Loucy (cell line): ENCODE measurements at regions not wholly inside any gene's neighbourhood (a gene's known extent, or its start where the extent isn't known, plus 50 kb on each side); places are given as distances from the start of the nearest gene placed in this dataset.

Experiments used
- H2AFZ ChIP-seq: fragments of 200-600 bp; sonication (generic); 2 replicates; pipeline ENCODE4 v1.6.0; 2016; ENCODE audit warnings: antibody characterized with exemption, mild to moderate bottlenecking, low read length, moderate library complexity
- H3F3A ChIP-seq: fragments of 200-600 bp; 2 replicates; pipeline ENCODE4 v1.6.0; 2016; ENCODE audit warnings: antibody characterized with exemption, low read depth, mild to moderate bottlenecking
- H3K27me3 ChIP-seq: fragments of 200-600 bp; sonication (generic); 2 replicates; pipeline ENCODE4 v1.6.1; 2014; ENCODE audit warnings: low read length, mild to moderate bottlenecking; ENCODE audit not compliant: insufficient read depth, poor library complexity, severe bottlenecking
- H3K36me3 ChIP-seq: fragments of 200-600 bp; sonication (generic); 2 replicates; pipeline ENCODE4 v1.6.1; 2016; ENCODE audit warnings: low read length; ENCODE audit not compliant: insufficient read depth
- H3K4me1 ChIP-seq: fragments of 200-600 bp; sonication (generic); 2 replicates; pipeline ENCODE4 v1.5.1; 2014; ENCODE audit warnings: low read length, mild to moderate bottlenecking; ENCODE audit not compliant: insufficient read depth, poor library complexity, severe bottlenecking
- H3K4me2 ChIP-seq: fragments of 200-600 bp; sonication (generic); 2 replicates; pipeline ENCODE4 v1.6.0; 2014; ENCODE audit warnings: antibody characterized with exemption, low read length, low read depth, mild to moderate bottlenecking; ENCODE audit not compliant: poor library complexity, severe bottlenecking
- H3K4me3 ChIP-seq: fragments of 200-600 bp; sonication (generic); 2 replicates; pipeline ENCODE4 v1.5.1; 2014; ENCODE audit warnings: low read length, mild to moderate bottlenecking, mixed read lengths; ENCODE audit not compliant: poor library complexity, severe bottlenecking
- H3K79me2 ChIP-seq: fragments of 200-600 bp; sonication (generic); 2 replicates; pipeline ENCODE4 v1.6.1; 2014; ENCODE audit warnings: low read length; ENCODE audit not compliant: insufficient read depth
- H3K9ac ChIP-seq: fragments of 200-600 bp; sonication (generic); 2 replicates; pipeline ENCODE4 v1.6.0; 2014; ENCODE audit warnings: mild to moderate bottlenecking, low read depth, low read length, moderate library complexity; ENCODE audit not compliant: poor library complexity, severe bottlenecking
- H3K9me2 ChIP-seq: fragments of 200-600 bp; sonication (generic); replicated peaks from 2 replicates; pipeline ENCODE4 v1.6.1; 2016; ENCODE audit warnings: low read depth, low read length, mixed read lengths
- H3K9me3 ChIP-seq: fragments of 200-600 bp; sonication (generic); 2 replicates; pipeline ENCODE4 v1.6.1; 2014; ENCODE audit warnings: mild to moderate bottlenecking, antibody characterized with exemption, low read length, low read depth; ENCODE audit not compliant: insufficient read depth
- H4K20me1 ChIP-seq: fragments of 200-600 bp; sonication (generic); 2 replicates; pipeline ENCODE4 v1.6.0; 2014; ENCODE audit warnings: antibody characterized with exemption, low read length, mild to moderate bottlenecking; ENCODE audit not compliant: insufficient read depth, poor library complexity, severe bottlenecking
- CTCF ChIP-seq: fragments of 200-600 bp; sonication (generic); conservative IDR thresholded peaks from 2 replicates; pipeline ENCODE4 v1.5.1; 2014; ENCODE audit warnings: mild to moderate bottlenecking, antibody characterized with exemption, low read length
- EZH2phosphoT487 ChIP-seq: fragments of 200-600 bp; IDR thresholded peaks from 2 replicates; pipeline ENCODE4 v1.6.1; 2018; ENCODE audit warnings: antibody characterized with exemption, mild to moderate bottlenecking, moderate library complexity, borderline replicate concordance

GRCh38 chr6:11644071-11644470, 106.5 kb downstream of the TMEM170B start:
- H3K4me3 ChIP-seq = no peak overlapping the region
- H2AFZ ChIP-seq = no peak overlapping the region
- no peaks in the 10 kb centered on the region for H3K36me3 ChIP-seq
- no peak overlapping the region for H3K4me2 ChIP-seq
- no peaks in the 10 kb centered on the region for H3K9me2 ChIP-seq
- no peaks in the 10 kb centered on the region for H3K9me3 ChIP-seq
- H3K27me3 ChIP-seq = no peaks in the 10 kb centered on the region
- no peaks in the 10 kb centered on the region for H3F3A ChIP-seq
- H3K9ac ChIP-seq = no peak overlapping the region
- H3K79me2 ChIP-seq = no peaks in the 10 kb centered on the region
- H3K4me1 ChIP-seq = no peaks in the 10 kb centered on the region
- TF ChIP-seq EZH2phosphoT487 (no peak), CTCF (no peak)
- no peaks in the 10 kb centered on the region for H4K20me1 ChIP-seq

- no peak overlapping the region for H3K4me3 ChIP-seq
Measured at GRCh38 chr6:11644601-11645000, 107.1 kb downstream of the TMEM170B start.

GRCh38 chr6:11645016-11645415, 107.5 kb downstream of the TMEM170B start:
- H3K79me2 ChIP-seq = no peaks in the 10 kb centered on the region
- H3K9me2 ChIP-seq = no peaks in the 10 kb centered on the region
- no peak overlapping the region for H3K4me2 ChIP-seq
- H3K4me3 ChIP-seq = no peak overlapping the region
- H3K9me3 ChIP-seq = no peaks in the 10 kb centered on the region
- no peak overlapping the region for H3K9ac ChIP-seq
- H4K20me1 ChIP-seq = no peaks in the 10 kb centered on the region
- TF ChIP-seq EZH2phosphoT487 (no peak), CTCF (no peak)
- H3K36me3 ChIP-seq = no peaks in the 10 kb centered on the region
- no peak overlapping the region for H2AFZ ChIP-seq
- no peaks in the 10 kb centered on the region for H3F3A ChIP-seq
- no peaks in the 10 kb centered on the region for H3K4me1 ChIP-seq
- H3K27me3 ChIP-seq = no peaks in the 10 kb centered on the region

More at GRCh38 chr6:11644601-11645000, 107.1 kb downstream of the TMEM170B start:
- no peaks in the 10 kb centered on the region for H3K27me3 ChIP-seq
- H3K4me2 ChIP-seq = no peak overlapping the region
- no peak overlapping the region for H3K9ac ChIP-seq
- no peaks in the 10 kb centered on the region for H3K79me2 ChIP-seq
- H3F3A ChIP-seq = no peaks in the 10 kb centered on the region
- no peaks in the 10 kb centered on the region for H3K9me3 ChIP-seq
- no peaks in the 10 kb centered on the region for H3K9me2 ChIP-seq
- H4K20me1 ChIP-seq = no peaks in the 10 kb centered on the region
- H2AFZ ChIP-seq = no peak overlapping the region
- no peaks in the 10 kb centered on the region for H3K4me1 ChIP-seq
- H3K36me3 ChIP-seq = no peaks in the 10 kb centered on the region
- no peak for TF ChIP-seq CTCF
- no peak for TF ChIP-seq EZH2phosphoT487
